Colon (tissue), 2 donors: ENCODE measurements at regions not wholly inside any gene's neighbourhood (a gene's known extent, or its start where the extent isn't known, plus 50 kb on each side); places are given as distances from the start of the nearest gene placed in this dataset.

Experiments
- FAIRE-seq: peaks from 2 replicates; lab custom pipeline; 2012; peaks lifted over from hg19 to GRCh38; lab: Jason Lieb, UNC
- donor health status: control.
- donor health status: control.

GRCh38 chr5:30932273-30933017 is 261.0 kb upstream of the CDH6 start:
- FAIRE-seq: no peak

- no peak for FAIRE-seq
These were observed 262.8 kb upstream of the CDH6 start for GRCh38 chr5:30930736-30931135.

GRCh38 chr5:30928956-30929355 is 264.5 kb upstream of the CDH6 start:
- FAIRE-seq: no peak

- no peak for FAIRE-seq
These were observed 267.3 kb upstream of the CDH6 start for GRCh38 chr5:30926218-30926617.

- no peak for FAIRE-seq
These were observed 272.1 kb upstream of the CDH6 start for GRCh38 chr5:30921388-30921787.

GRCh38 chr5:30918171-30918570 is 275.3 kb upstream of the CDH6 start:
- no peak for FAIRE-seq

GRCh38 chr5:30908356-30908755 is 285.1 kb upstream of the CDH6 start:
- FAIRE-seq: no peak

- no peak for FAIRE-seq
These were observed 293.1 kb upstream of the CDH6 start for GRCh38 chr5:30900367-30900766.

- FAIRE-seq: no peak
These were observed 298.7 kb upstream of the CDH6 start for GRCh38 chr5:30894811-30895210.

- FAIRE-seq: no peak
These were observed 301.8 kb upstream of the CDH6 start for GRCh38 chr5:30891660-30892059.

- FAIRE-seq: no peak
These were observed 303.1 kb upstream of the CDH6 start for GRCh38 chr5:30890377-30890776.

- FAIRE-seq: no peak
These were observed 313.0 kb upstream of the CDH6 start for GRCh38 chr5:30880514-30880913.

- no peak for FAIRE-seq
These were observed 313.6 kb upstream of the CDH6 start for GRCh38 chr5:30879887-30880286.

GRCh38 chr5:30878746-30879145 is 314.7 kb upstream of the CDH6 start:
- FAIRE-seq: no peak

GRCh38 chr5:30878296-30878695 is 315.2 kb upstream of the CDH6 start:
- no peak for FAIRE-seq

- FAIRE-seq: no peak
These were observed 319.0 kb upstream of the CDH6 start for GRCh38 chr5:30874241-30875034.

- no peak for FAIRE-seq
These were observed 322.3 kb upstream of the CDH6 start for GRCh38 chr5:30871196-30871595.

GRCh38 chr5:30867711-30868110 is 325.8 kb upstream of the CDH6 start:
- FAIRE-seq: no peak

- no peak for FAIRE-seq
These were observed 327.3 kb upstream of the CDH6 start for GRCh38 chr5:30866142-30866541.

- FAIRE-seq: no peak
These were observed 337.2 kb upstream of the CDH6 start for GRCh38 chr5:30856242-30856641.

GRCh38 chr5:30853158-30853557 is 340.3 kb upstream of the CDH6 start:
- no peak for FAIRE-seq

GRCh38 chr5:30850866-30851265 is 342.6 kb upstream of the CDH6 start:
- FAIRE-seq: no peak

GRCh38 chr5:30849931-30850710 is 343.4 kb upstream of the CDH6 start:
- no peak for FAIRE-seq
